ENCODE measurements at regions not wholly inside any gene's neighbourhood (a gene's known extent, or its start where the extent isn't known, plus 50 kb on each side); places are given as distances from the start of the nearest gene placed in this dataset.

GRCh38 chr2:129296396-129296795, 683.1 kb upstream of the RAB6C start:
- TF ChIP-seq EZH2 (IDR thresholded peaks at IDR 0.05; ENCODE audit: low read depth), result no peak
- no peak for TF ChIP-seq CTCF (conservative IDR thresholded peaks at IDR 0.05)
- H3K4me2 ChIP-seq, result no peak overlapping the region
- POLR2A ChIA-PET (ENCODE audit: unreplicated experiment), result no interaction called here
- DNase-seq, result no peak
- no peaks in the 10 kb centered on the region for H3K36me3 ChIP-seq (ENCODE audit: low read depth)
- no peak overlapping the region for H2AFZ ChIP-seq
- no peak overlapping the region for H3K4me3 ChIP-seq
- H3K79me2 ChIP-seq (ENCODE audit: low read depth), result no peaks in the 10 kb centered on the region
- H3K4me1 ChIP-seq (replicated peaks; ENCODE audit: insufficient read depth), result no peaks in the 10 kb centered on the region
- H3F3A ChIP-seq (ENCODE audit: insufficient read depth, low read depth), result no peaks in the 10 kb centered on the region
- no peaks in the 10 kb centered on the region for H4K20me1 ChIP-seq (ENCODE audit: insufficient read depth)
- H3K27ac ChIP-seq, result no peak overlapping the region
- no TSS peak for BruUV-seq (replicated peaks)
- CTCF ChIA-PET, result no interaction called here
- H3K9me3 ChIP-seq (ENCODE audit: insufficient read depth, low read depth), result no peaks in the 10 kb centered on the region
- H3K27me3 ChIP-seq (ENCODE audit: insufficient read depth, low read depth), result peaks cover 21% of the 10 kb centered on the region
- H3K9me2 ChIP-seq (ENCODE audit: insufficient read depth), result no peaks in the 10 kb centered on the region
- intact Hi-C loops (cut with micrococcal nuclease; ENCODE audit: unreplicated experiment), result no loop called here

- DNase-seq, result no peak
- ChIA-PET CTCF (no interaction called here), POLR2A (ENCODE audit: unreplicated experiment) (no interaction called here)
- Histone ChIP-seq H3K79me2 (ENCODE audit: low read depth) (no peaks in the 10 kb centered on the region), H3K36me3 (ENCODE audit: low read depth) (no peaks in the 10 kb centered on the region), H3K9me2 (ENCODE audit: insufficient read depth) (no peaks in the 10 kb centered on the region), H3K4me2 (no peak overlapping the region), H3K9me3 (ENCODE audit: insufficient read depth, low read depth) (no peaks in the 10 kb centered on the region), H3K27ac (no peak overlapping the region), H3K4me1 (replicated peaks; ENCODE audit: insufficient read depth) (no peaks in the 10 kb centered on the region), H3K27me3 (ENCODE audit: insufficient read depth, low read depth) (peaks cover 25% of the 10 kb centered on the region), H2AFZ (no peak overlapping the region), H3F3A (ENCODE audit: insufficient read depth, low read depth) (no peaks in the 10 kb centered on the region), H4K20me1 (ENCODE audit: insufficient read depth) (no peaks in the 10 kb centered on the region), H3K4me3 (no peak overlapping the region)
- intact Hi-C loops (cut with micrococcal nuclease; ENCODE audit: unreplicated experiment), result no loop called here
- TF ChIP-seq EZH2 (IDR thresholded peaks at IDR 0.05; ENCODE audit: low read depth) (no peak), CTCF (conservative IDR thresholded peaks at IDR 0.05) (no peak)
- BruUV-seq (replicated peaks), result no TSS peak
Observed at GRCh38 chr2:129296806-129297205, 682.7 kb upstream of the RAB6C start.

- no peaks in the 10 kb centered on the region for H3K36me3 ChIP-seq (ENCODE audit: low read depth)
- ChIA-PET POLR2A (ENCODE audit: unreplicated experiment) (no interaction called here), CTCF (no interaction called here)
- no peak overlapping the region for H3K4me3 ChIP-seq
- H3K4me1 ChIP-seq (replicated peaks; ENCODE audit: insufficient read depth), result no peaks in the 10 kb centered on the region
- TF ChIP-seq CTCF (conservative IDR thresholded peaks at IDR 0.05) (no peak), EZH2 (IDR thresholded peaks at IDR 0.05; ENCODE audit: low read depth) (no peak)
- DNase-seq, result no peak
- no TSS peak for BruUV-seq (replicated peaks)
- H3F3A ChIP-seq (ENCODE audit: insufficient read depth, low read depth), result no peaks in the 10 kb centered on the region
- H4K20me1 ChIP-seq (ENCODE audit: insufficient read depth), result no peaks in the 10 kb centered on the region
- no peak overlapping the region for H3K4me2 ChIP-seq
- H3K27me3 ChIP-seq (ENCODE audit: insufficient read depth, low read depth), result peaks cover 29% of the 10 kb centered on the region
- H3K9me3 ChIP-seq (ENCODE audit: insufficient read depth, low read depth), result no peaks in the 10 kb centered on the region
- no peaks in the 10 kb centered on the region for H3K79me2 ChIP-seq (ENCODE audit: low read depth)
- no peaks in the 10 kb centered on the region for H3K9me2 ChIP-seq (ENCODE audit: insufficient read depth)
- intact Hi-C loops (cut with micrococcal nuclease; ENCODE audit: unreplicated experiment), result no loop called here
- no peak overlapping the region for H2AFZ ChIP-seq
- H3K27ac ChIP-seq, result no peak overlapping the region
Observed at GRCh38 chr2:129297430-129297829, 682.0 kb upstream of the RAB6C start.
